ENCODE measurements at regions not wholly inside any gene's neighbourhood (a gene's known extent, or its start where the extent isn't known, plus 50 kb on each side); places are given as distances from the start of the nearest gene placed in this dataset.

DNA sequence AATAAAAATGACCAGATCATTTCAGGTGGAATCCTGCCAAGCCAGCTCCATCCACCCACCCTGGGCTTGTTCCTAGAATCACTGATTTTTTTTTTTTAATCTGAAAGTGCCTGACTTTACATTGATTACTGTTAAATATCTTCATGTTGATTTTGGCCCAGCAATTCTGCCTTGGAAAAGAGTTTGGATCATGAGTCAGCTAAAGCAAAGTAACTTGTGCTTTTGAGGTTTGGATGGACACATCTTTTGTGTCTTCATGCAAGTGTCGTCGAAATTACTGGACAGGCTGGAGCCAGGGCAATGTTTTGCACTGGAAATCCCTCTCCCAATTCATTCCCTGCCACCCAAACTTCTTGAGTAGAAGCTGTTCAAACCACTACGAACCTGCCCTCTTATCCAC is 164.0 kb upstream of the SYT13 start:
- in situ Hi-C loops (cut with HindIII; ENCODE audit: low sequenced_read_pairs) = loop anchor here (25.0 kb wide), 1 partner anchor 88 kb away; no protein-coding TSS in a partner anchor

DNA sequence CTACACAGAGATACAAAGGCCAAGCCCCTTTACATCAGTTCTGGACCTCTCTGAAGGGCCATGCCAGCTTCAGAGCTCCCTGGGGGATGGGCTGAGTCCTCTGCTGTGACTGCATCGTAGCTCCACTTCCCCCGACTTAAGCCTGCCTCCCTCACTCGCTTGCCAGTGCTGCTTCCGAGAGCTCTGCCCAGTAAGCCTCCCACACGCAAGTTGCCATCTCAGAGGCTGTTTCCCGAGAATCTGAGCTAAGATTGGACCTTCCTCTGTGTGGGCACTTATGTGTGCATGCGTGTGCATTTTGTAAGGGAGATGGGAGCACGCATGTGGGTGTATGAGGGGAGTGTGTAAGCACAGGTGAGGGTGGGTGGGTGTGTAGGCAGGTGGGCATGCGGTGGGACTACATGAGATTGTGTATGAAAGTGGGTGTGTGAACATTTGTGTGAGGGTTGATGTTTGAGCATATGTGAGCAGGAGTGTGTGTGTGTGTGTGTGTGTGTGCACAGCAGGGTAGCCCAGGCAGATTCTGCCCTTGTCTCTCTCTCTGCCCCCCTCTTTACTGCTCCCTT is 163.0 kb upstream of the SYT13 start:
- in situ Hi-C loops (cut with HindIII; ENCODE audit: low sequenced_read_pairs) = no loop called here

GRCh38 chr11:45448561-45448960 is 162.4 kb upstream of the SYT13 start:
- in situ Hi-C loops (cut with HindIII; ENCODE audit: low sequenced_read_pairs) = no loop called here

GRCh38 chr11:45446998-45447397 is 160.9 kb upstream of the SYT13 start:
- in situ Hi-C loops (cut with HindIII; ENCODE audit: low sequenced_read_pairs) = no loop called here

GRCh38 chr11:45446434-45446833 is 160.3 kb upstream of the SYT13 start:
- in situ Hi-C loops (cut with HindIII; ENCODE audit: low sequenced_read_pairs) = no loop called here

- in situ Hi-C loops (cut with HindIII; ENCODE audit: low sequenced_read_pairs) = no loop called here
Measured at GRCh38 chr11:45444796-45445195, 158.7 kb upstream of the SYT13 start.

- in situ Hi-C loops (cut with HindIII; ENCODE audit: low sequenced_read_pairs) = no loop called here
Measured at GRCh38 chr11:45440111-45440510, 154.0 kb upstream of the SYT13 start.

DNA sequence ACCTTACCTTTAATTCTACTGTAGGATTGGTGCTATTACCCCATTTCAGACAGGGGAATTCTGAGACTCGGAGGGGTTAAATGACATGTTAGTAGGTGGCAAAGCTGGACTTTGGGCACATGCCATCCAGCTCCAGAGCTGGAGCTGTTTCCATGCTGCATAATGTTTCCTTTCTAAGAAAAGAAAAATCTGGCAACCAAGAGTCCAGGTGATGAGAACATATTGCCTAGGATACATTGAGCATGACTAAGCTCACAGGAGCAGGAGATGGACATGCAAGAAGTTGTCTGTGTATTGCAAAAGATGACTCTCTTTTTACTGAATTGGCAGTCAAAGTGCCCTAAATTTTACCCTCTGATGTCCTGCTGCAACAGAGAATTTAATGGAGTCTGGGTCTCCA is 150.8 kb upstream of the SYT13 start:
- in situ Hi-C loops (cut with HindIII; ENCODE audit: low sequenced_read_pairs) = no loop called here

DNA sequence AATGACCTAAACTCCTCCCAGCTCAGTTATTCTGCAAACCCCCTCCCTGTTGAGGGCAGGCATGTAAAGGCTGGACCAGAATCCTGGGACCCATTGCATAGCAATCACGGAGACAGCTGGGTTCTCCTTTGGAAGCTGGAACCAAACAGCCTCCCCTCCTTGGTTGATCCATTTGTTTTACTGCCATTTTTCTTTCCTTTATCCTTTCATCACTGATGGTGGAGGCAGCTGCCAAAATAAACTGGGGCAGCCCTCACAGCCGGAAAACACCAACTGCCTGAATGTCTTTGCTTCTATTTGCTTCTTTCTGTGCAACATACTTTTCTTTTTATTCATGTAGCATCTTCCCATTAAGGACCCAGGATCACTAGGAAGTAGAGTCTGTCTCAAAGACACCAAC is 150.0 kb upstream of the SYT13 start:
- in situ Hi-C loops (cut with HindIII; ENCODE audit: low sequenced_read_pairs) = no loop called here

DNA sequence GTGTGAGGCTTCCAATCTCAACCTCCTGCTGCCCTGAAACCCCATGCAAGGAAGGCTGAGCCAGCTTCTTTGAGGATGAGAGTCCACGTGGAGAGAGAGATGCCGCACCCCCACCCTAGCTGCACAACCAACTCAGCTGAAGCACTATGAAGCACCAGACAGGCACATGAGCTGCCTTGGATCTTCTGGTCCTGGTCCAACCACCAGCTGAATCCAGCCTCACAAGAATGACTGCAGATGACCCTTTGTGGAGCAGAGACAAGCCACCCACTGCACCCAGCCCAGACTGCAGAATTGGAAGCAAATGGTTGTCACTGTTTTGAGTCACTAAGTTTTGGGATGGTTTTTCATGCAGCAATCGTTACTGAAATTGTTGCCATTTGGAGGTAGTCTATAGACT is 149.6 kb upstream of the SYT13 start:
- in situ Hi-C loops (cut with HindIII; ENCODE audit: low sequenced_read_pairs) = no loop called here

DNA sequence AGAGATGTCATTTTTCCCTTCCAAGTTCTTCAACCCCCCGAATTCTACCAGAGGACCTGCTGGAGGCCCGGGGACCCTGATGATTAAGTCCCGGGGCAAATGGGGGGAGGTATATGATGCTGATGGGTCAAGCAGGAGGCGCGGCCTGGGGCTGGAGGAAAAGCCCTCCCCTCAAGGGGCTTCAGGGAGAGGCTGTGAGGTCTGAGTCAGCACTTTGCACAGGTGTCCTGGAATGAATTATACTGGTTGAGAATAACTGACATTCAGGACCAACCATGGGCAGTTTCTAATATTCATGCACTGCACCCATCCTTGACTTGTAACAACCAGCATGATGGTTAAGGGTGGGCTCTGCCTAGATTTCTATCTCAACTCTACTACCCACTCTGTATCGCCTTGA is 146.8 kb upstream of the SYT13 start:
- in situ Hi-C loops (cut with HindIII; ENCODE audit: low sequenced_read_pairs) = no loop called here

GRCh38 chr11:45432100-45432499 is 146.0 kb upstream of the SYT13 start:
- in situ Hi-C loops (cut with HindIII; ENCODE audit: low sequenced_read_pairs) = no loop called here

GRCh38 chr11:45431046-45432018 is 145.2 kb upstream of the SYT13 start:
- in situ Hi-C loops (cut with HindIII; ENCODE audit: low sequenced_read_pairs) = no loop called here

DNA sequence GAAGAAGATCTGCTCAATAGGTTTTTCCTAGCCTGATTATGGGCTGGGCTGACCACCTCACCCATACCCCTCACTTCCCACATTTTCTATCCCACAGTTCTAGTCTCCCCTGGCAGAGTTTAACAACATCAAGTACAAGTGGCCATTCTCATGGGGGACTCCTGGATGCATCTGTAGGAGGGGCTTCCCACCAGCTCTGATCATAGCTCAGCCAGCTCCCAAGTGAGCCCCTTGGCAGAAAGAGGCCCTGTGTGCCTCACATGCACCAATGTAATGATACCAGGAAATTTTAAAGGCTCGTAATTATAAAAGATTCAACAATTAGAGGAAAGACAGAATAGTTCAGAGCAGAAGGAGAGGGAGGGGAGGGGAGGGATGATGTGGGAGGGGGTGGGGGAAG is 144.2 kb upstream of the SYT13 start:
- in situ Hi-C loops (cut with HindIII; ENCODE audit: low sequenced_read_pairs) = no loop called here

- in situ Hi-C loops (cut with HindIII; ENCODE audit: low sequenced_read_pairs) = no loop called here
Measured at GRCh38 chr11:45429719-45430118, 143.6 kb upstream of the SYT13 start.

GRCh38 chr11:45428541-45429230 is 142.5 kb upstream of the SYT13 start:
- in situ Hi-C loops (cut with HindIII; ENCODE audit: low sequenced_read_pairs) = no loop called here

GRCh38 chr11:45428116-45428515 is 142.0 kb upstream of the SYT13 start:
- in situ Hi-C loops (cut with HindIII; ENCODE audit: low sequenced_read_pairs) = no loop called here

DNA sequence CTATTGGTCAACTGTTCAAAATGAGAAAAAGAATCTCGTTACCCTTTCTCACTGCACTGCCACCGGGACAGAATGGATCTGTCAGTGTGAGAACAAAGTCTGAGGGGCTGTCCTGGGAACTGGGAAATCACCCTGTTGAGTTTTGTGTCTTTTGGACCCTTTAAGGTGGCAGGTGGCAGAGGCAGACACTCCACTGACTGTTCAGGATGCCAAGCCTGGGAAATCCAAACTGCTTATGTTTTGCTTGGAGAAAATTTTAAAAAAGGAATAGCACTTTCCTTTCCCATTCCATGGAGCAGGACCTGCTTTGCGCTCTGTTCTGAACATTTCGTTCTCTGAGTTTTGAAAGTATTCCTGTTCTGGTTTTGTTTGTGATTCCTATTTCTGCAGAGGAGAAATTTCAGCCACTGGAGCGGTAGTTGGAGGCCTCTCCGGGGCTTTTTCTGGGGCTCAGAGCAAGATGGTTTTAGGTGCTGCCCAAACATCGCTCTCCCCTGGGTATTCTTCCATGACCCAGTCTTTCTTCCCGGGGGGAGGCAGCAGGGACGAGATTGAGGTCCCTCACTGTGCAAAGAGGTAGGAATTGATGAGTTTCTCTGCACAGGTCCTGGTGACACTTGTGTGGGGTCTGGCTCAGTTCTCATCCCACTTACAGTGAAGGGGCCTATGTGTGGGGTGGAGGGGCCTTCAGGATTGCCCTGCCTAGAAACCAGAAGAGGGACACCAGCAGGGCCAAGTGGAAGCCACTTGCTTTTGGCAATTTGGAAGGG is 138.5 kb upstream of the SYT13 start:
- in situ Hi-C loops (cut with HindIII; ENCODE audit: low sequenced_read_pairs) = no loop called here

GRCh38 chr11:45423475-45424120 is 137.5 kb upstream of the SYT13 start:
- in situ Hi-C loops (cut with HindIII; ENCODE audit: low sequenced_read_pairs) = no loop called here

DNA sequence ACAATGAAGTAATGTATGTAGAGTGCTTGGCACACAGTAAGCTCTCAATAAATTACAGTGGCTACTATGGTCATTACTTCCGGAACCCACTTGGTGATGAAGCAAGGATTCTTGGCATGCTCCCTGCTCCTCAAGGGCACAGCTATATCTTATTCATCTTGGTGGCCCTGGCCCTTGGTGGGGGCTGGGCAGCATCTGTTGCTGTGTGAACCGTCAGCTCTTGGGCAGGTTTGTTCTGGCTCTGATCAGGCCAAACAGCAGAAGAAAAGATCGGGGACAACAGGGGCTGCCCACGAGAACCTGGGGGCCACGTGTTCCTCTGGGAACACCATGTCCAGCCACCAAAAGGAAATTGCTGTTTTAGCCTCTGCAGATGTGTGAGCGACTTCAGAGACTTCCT is 136.9 kb upstream of the SYT13 start:
- in situ Hi-C loops (cut with HindIII; ENCODE audit: low sequenced_read_pairs) = no loop called here

Data from endothelial cell of hepatic sinusoid (primary cell).